SK-N-SH treated with all-trans-retinoic acid at 6 μM for 48 hours (cell line): ENCODE measurements at regions not wholly inside any gene's neighbourhood (a gene's known extent, or its start where the extent isn't known, plus 50 kb on each side); places are given as distances from the start of the nearest gene placed in this dataset.

Source experiments
- ARNTL ChIP-seq: fragments of 450-650 bp; formaldehyde crosslinking; IDR thresholded peaks from 2 replicates; pipeline ENCODE4 v1.5.0; 2020; ENCODE audit warnings: low read depth, mild to moderate bottlenecking, moderate library complexity, borderline replicate concordance
- CREB5 ChIP-seq: fragments of 250-450 bp; sonication (Bioruptor Pico); IDR thresholded peaks from 2 replicates; pipeline ENCODE4 v1.5.1; 2020; ENCODE audit warnings: low read depth, mild to moderate bottlenecking, moderate library complexity
- POU6F1 ChIP-seq: fragments of 250-450 bp; sonication (Bioruptor Pico); IDR thresholded peaks from 2 replicates; pipeline ENCODE4 v1.8.0; 2021; ENCODE audit warnings: low read depth, mild to moderate bottlenecking, moderate library complexity, borderline replicate concordance
- PPARA ChIP-seq: fragments of 250-450 bp; sonication (Bioruptor Pico); IDR thresholded peaks from 2 replicates; pipeline ENCODE4 v1.5.0; 2020; ENCODE audit warnings: mild to moderate bottlenecking, borderline replicate concordance
- RARB ChIP-seq: fragments of 250-450 bp; sonication (Bioruptor Pico); IDR thresholded peaks from 2 replicates; pipeline ENCODE4 v1.8.0; 2021; ENCODE audit warnings: mild to moderate bottlenecking, moderate library complexity
- SNAI2 ChIP-seq: fragments of 250-450 bp; sonication (Bioruptor Pico); IDR thresholded peaks from 2 replicates; pipeline ENCODE4 v1.5.0; 2020; ENCODE audit warnings: mild to moderate bottlenecking, moderate library complexity
- TOX ChIP-seq: fragments of 250-450 bp; sonication (Bioruptor Pico); IDR thresholded peaks from 2 replicates; pipeline ENCODE4 v1.8.0; 2021; ENCODE audit warnings: mild to moderate bottlenecking, moderate library complexity, borderline replicate concordance
- ZC3H10 ChIP-seq: fragments of 250-450 bp; sonication (Bioruptor Pico); IDR thresholded peaks from 2 replicates; pipeline ENCODE4 v1.5.1; 2021; ENCODE audit warnings: mild to moderate bottlenecking, moderate library complexity
- ZNF565 ChIP-seq: fragments of 450-650 bp; formaldehyde crosslinking; conservative IDR thresholded peaks from 2 replicates; pipeline ENCODE4 v1.5.0; 2020; ENCODE audit warnings: low read depth, mild to moderate bottlenecking, moderate library complexity

- TF ChIP-seq ZNF565 (CRISPR knock-in tag): no peak
- no peak for TF ChIP-seq ARNTL
- TF ChIP-seq SNAI2 (CRISPR knock-in tag): no peak
- TF ChIP-seq TOX: no peak
- no peak for TF ChIP-seq RARB (CRISPR knock-in tag)
- no peak for TF ChIP-seq PPARA (CRISPR knock-in tag)
- TF ChIP-seq POU6F1 (CRISPR knock-in tag): no peak
- no peak for TF ChIP-seq CREB5 (CRISPR knock-in tag)
- no peak for TF ChIP-seq ZC3H10 (CRISPR knock-in tag)
Measured at GRCh38 chr9:4932681-4933080, 52.4 kb upstream of the JAK2 start.
